Vagina (tissue), 2 donors: ENCODE measurements at regions not wholly inside any gene's neighbourhood (a gene's known extent, or its start where the extent isn't known, plus 50 kb on each side); places are given as distances from the start of the nearest gene placed in this dataset.

Experiments used
- DNase-seq, 2 donors: peaks; one replicate each; pipeline ENCODE4 v3.0.0-alpha.2; 2017; ENCODE audit errors: extremely low spot score in 2 of 2
- H3K27ac ChIP-seq: fragments of 200-600 bp; sonication (generic); one replicate; pipeline ENCODE4 v1.5.1; 2019
- H3K27me3 ChIP-seq: fragments of 200-600 bp; sonication (generic); one replicate; pipeline ENCODE4 v1.5.1; 2019
- H3K36me3 ChIP-seq, 2 donors: fragments of 200-600 bp; sonication (generic); one replicate each; pipeline ENCODE4 v1.5.1; 2017 to 2019
- H3K4me1 ChIP-seq: fragments of 200-600 bp; sonication (generic); one replicate; pipeline ENCODE4 v1.5.1; 2019
- H3K4me3 ChIP-seq, 2 donors: fragments of 200-600 bp; sonication (generic); 1 replicate in 1 of 2; 2 replicates in 1 of 2; pipeline ENCODE4 v1.5.1; 2016 to 2019
- H3K9me3 ChIP-seq: fragments of 200-600 bp; sonication (generic); one replicate; pipeline ENCODE4 v1.5.1; 2019
- POLR2A ChIP-seq, 2 donors: fragments of 450-650 bp; IDR thresholded peaks; one replicate each; pipeline ENCODE4 v1.6.1; 2017; ENCODE audit warnings: antibody characterized with exemption in 2 of 2, mild to moderate bottlenecking in 2 of 2, moderate library complexity in 2 of 2
- POLR2AphosphoS5 ChIP-seq, 2 donors: sonication (generic); formaldehyde crosslinking; IDR thresholded peaks; one replicate each; pipeline ENCODE4 v1.9.0; 2017; ENCODE audit warnings: antibody characterized with exemption in 2 of 2, mild to moderate bottlenecking in 2 of 2, low read depth in 1 of 2; ENCODE audit not compliant: insufficient read depth in 1 of 2
- intact Hi-C: fragments of 100-400 bp; cut with DNase I; formaldehyde crosslinking; loops from one replicate; pipeline ENCODE4 v1.15.1; 2023
- TF ChIP-seq, protein P1 (sequence below), 3 experiments: fragments of 450-650 bp in 2 of 3; fragments of 200-600 bp in 1 of 3; sonication (generic) in 1 of 3; IDR thresholded peaks; one replicate each; pipeline ENCODE4 v1.5.1; 2017 to 2019; ENCODE audit warnings: antibody characterized with exemption in 3 of 3, mild to moderate bottlenecking in 2 of 3, moderate library complexity in 2 of 3

GRCh38 chr18:30016179-30016578 is 1026.4 kb downstream of the DSC3 start:
- no peak overlapping the region for H3K4me3 ChIP-seq
- no peaks in the 10 kb centered on the region for H3K4me1 ChIP-seq
- intact Hi-C loops = no loop called here

GRCh38 chr18:30004965-30005364 is 1037.6 kb downstream of the DSC3 start:
- Histone ChIP-seq H3K27me3 (no peaks in the 10 kb centered on the region), H3K4me1 (no peaks in the 10 kb centered on the region), H3K9me3 (no peaks in the 10 kb centered on the region), H3K4me3 (no peak overlapping the region), H3K27ac (no peak overlapping the region), H3K36me3 (no peaks in the 10 kb centered on the region)
- no peak for TF ChIP-seq POLR2A (IDR thresholded peaks at IDR 0.05)
- no peak for TF ChIP-seq POLR2AphosphoS5 (IDR thresholded peaks at IDR 0.05; ENCODE audit: insufficient read depth in 1 of 2, low read depth in 1 of 2)
- intact Hi-C loops = no loop called here
- no peak for DNase-seq

More at GRCh38 chr18:30016179-30016578, 1026.4 kb downstream of the DSC3 start:
- no peak for DNase-seq
- Histone ChIP-seq H3K27me3 (no peaks in the 10 kb centered on the region), H3K36me3 (no peaks in the 10 kb centered on the region), H3K27ac (no peak overlapping the region), H3K9me3 (no peaks in the 10 kb centered on the region)
- TF ChIP-seq, protein P1, sequence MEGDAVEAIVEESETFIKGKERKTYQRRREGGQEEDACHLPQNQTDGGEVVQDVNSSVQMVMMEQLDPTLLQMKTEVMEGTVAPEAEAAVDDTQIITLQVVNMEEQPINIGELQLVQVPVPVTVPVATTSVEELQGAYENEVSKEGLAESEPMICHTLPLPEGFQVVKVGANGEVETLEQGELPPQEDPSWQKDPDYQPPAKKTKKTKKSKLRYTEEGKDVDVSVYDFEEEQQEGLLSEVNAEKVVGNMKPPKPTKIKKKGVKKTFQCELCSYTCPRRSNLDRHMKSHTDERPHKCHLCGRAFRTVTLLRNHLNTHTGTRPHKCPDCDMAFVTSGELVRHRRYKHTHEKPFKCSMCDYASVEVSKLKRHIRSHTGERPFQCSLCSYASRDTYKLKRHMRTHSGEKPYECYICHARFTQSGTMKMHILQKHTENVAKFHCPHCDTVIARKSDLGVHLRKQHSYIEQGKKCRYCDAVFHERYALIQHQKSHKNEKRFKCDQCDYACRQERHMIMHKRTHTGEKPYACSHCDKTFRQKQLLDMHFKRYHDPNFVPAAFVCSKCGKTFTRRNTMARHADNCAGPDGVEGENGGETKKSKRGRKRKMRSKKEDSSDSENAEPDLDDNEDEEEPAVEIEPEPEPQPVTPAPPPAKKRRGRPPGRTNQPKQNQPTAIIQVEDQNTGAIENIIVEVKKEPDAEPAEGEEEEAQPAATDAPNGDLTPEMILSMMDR (IDR thresholded peaks at IDR 0.05) = no peak
- no peak for TF ChIP-seq POLR2A (IDR thresholded peaks at IDR 0.05)
- no peak for TF ChIP-seq POLR2AphosphoS5 (IDR thresholded peaks at IDR 0.05; ENCODE audit: insufficient read depth in 1 of 2, low read depth in 1 of 2)

GRCh38 chr18:29982218-29982617 is 1060.3 kb downstream of the DSC3 start:
- intact Hi-C loops = no loop called here
- TF ChIP-seq POLR2A (IDR thresholded peaks at IDR 0.05) (no peak), POLR2AphosphoS5 (IDR thresholded peaks at IDR 0.05; ENCODE audit: insufficient read depth in 1 of 2, low read depth in 1 of 2) (no peak)
- TF ChIP-seq, protein P1 (IDR thresholded peaks at IDR 0.05) = no peak
- Histone ChIP-seq H3K9me3 (no peaks in the 10 kb centered on the region), H3K4me3 (no peak overlapping the region), H3K4me1 (no peaks in the 10 kb centered on the region), H3K36me3 (no peaks in the 10 kb centered on the region), H3K27ac (no peak overlapping the region), H3K27me3 (no peaks in the 10 kb centered on the region)
- no peak for DNase-seq

- H3K4me1 ChIP-seq = no peaks in the 10 kb centered on the region
- TF ChIP-seq, protein P1 (IDR thresholded peaks at IDR 0.05) = no peak
- TF ChIP-seq POLR2A (IDR thresholded peaks at IDR 0.05) = no peak
- TF ChIP-seq POLR2AphosphoS5 (IDR thresholded peaks at IDR 0.05; ENCODE audit: insufficient read depth in 1 of 2, low read depth in 1 of 2) = no peak
- no peaks in the 10 kb centered on the region for H3K9me3 ChIP-seq
- intact Hi-C loops = no loop called here
- H3K27ac ChIP-seq = no peak overlapping the region
- no peaks in the 10 kb centered on the region for H3K27me3 ChIP-seq
- DNase-seq = no peak
- no peak overlapping the region for H3K4me3 ChIP-seq
- H3K36me3 ChIP-seq = no peaks in the 10 kb centered on the region
These were observed 1062.7 kb downstream of the DSC3 start for GRCh38 chr18:29979881-29980280.

GRCh38 chr18:29969876-29970275 is 1072.7 kb downstream of the DSC3 start:
- H3K4me3 ChIP-seq = no peak overlapping the region

More at GRCh38 chr18:29969876-29970275, 1072.7 kb downstream of the DSC3 start:
- Histone ChIP-seq H3K27ac (no peak overlapping the region), H3K9me3 (no peaks in the 10 kb centered on the region), H3K36me3 (no peaks in the 10 kb centered on the region), H3K27me3 (no peaks in the 10 kb centered on the region), H3K4me1 (no peaks in the 10 kb centered on the region)
- TF ChIP-seq POLR2AphosphoS5 (IDR thresholded peaks at IDR 0.05; ENCODE audit: insufficient read depth in 1 of 2, low read depth in 1 of 2) = no peak
- TF ChIP-seq, protein P1 (IDR thresholded peaks at IDR 0.05) = no peak
- no peak for TF ChIP-seq POLR2A (IDR thresholded peaks at IDR 0.05)
- DNase-seq = no peak
- intact Hi-C loops = no loop called here
